GM12878 (cell line): ENCODE measurements at regions not wholly inside any gene's neighbourhood (a gene's known extent, or its start where the extent isn't known, plus 50 kb on each side); places are given as distances from the start of the nearest gene placed in this dataset.

Source experiments
- ATAC-seq: fragments of 200-7000 bp; cut with Tn5 transposase; 3 replicates; pipeline ENCODE4 v1.9.1; 2020; ENCODE audit warnings: mild to moderate bottlenecking, moderate library complexity
- BruUV-seq: library from RNA; stranded (reverse); fragments of 400-500 nt; replicated peaks from 2 replicates; lab custom pipeline; 2021; lab: Mats Ljungman, UMichigan
- CTCF ChIA-PET: fragments of 300-600 bp; sonication (Branson Sonifier 250); formaldehyde crosslinking; extraction: SDS; loops from one replicate; lab custom pipeline; 2021; ENCODE audit warnings: inconsistent platforms; lab: Yijun Ruan, JAX
- POLR2A ChIA-PET: fragments of 350-600 bp; formaldehyde crosslinking; extraction: SDS; loops from one replicate; lab custom pipeline; 2021; ENCODE audit warnings: inconsistent platforms; lab: Charles Lee
- RAD21 ChIA-PET: fragments of 300-600 bp; sonication (Branson Sonifier 250); formaldehyde crosslinking; loops from one replicate; lab custom pipeline; 2023; ENCODE audit warnings: antibody characterized with exemption; ENCODE audit not compliant: unreplicated experiment; lab: Charles Lee
- SMC1A ChIA-PET: fragments of 300-600 bp; sonication (Branson Sonifier 250); formaldehyde crosslinking; loops from one replicate; lab custom pipeline; 2023; ENCODE audit not compliant: unreplicated experiment, uncharacterized antibody; lab: Charles Lee
- DNase-seq: peaks from one replicate; pipeline ENCODE4 v3.0.0-alpha.2; 2011; ENCODE audit warnings: low read depth, low spot score
- FAIRE-seq: peaks from 3 replicates; lab custom pipeline; 2011; peaks lifted over from hg19 to GRCh38; lab: Jason Lieb, UNC
- H2AFZ ChIP-seq: 2 replicates; pipeline ENCODE4 v1.6.0; 2011; ENCODE audit warnings: low read depth, low read length, control low read depth; ENCODE audit not compliant: control insufficient read depth
- H3K27ac ChIP-seq: 2 replicates; pipeline ENCODE4 v1.5.1; 2011; ENCODE audit warnings: control low read depth; ENCODE audit not compliant: control insufficient read depth, insufficient read depth
- H3K27me3 ChIP-seq, 2 experiments: replicated peaks in 1 of 2; 2 replicates each; pipeline versions ENCODE4 v1.6.0 to v1.6.1; 2011; ENCODE audit warnings: low read length in 1 of 2; ENCODE audit not compliant: control insufficient read depth in 2 of 2, insufficient read depth in 2 of 2
- H3K36me3 ChIP-seq, 2 experiments: 2 replicates each; pipeline ENCODE4 v1.5.1; 2011; ENCODE audit warnings: low read length in 1 of 2; ENCODE audit not compliant: control insufficient read depth in 2 of 2, insufficient read depth in 2 of 2
- H3K4me1 ChIP-seq: 2 replicates; pipeline ENCODE4 v1.6.1; 2011; ENCODE audit warnings: mild to moderate bottlenecking, low read length, moderate library complexity, mixed read lengths; ENCODE audit not compliant: control insufficient read depth, insufficient read depth
- H3K4me2 ChIP-seq: 2 replicates; pipeline ENCODE4 v1.6.0; 2011; ENCODE audit warnings: control low read depth; ENCODE audit not compliant: control insufficient read depth, insufficient read depth
- H3K4me3 ChIP-seq: fragments of 200-600 bp; sonication (generic); 2 replicates; pipeline ENCODE4 v1.5.1; 2016
- H3K79me2 ChIP-seq: 2 replicates; pipeline ENCODE4 v1.6.0; 2011; ENCODE audit warnings: low read length; ENCODE audit not compliant: control insufficient read depth, insufficient read depth
- H3K9ac ChIP-seq: 2 replicates; pipeline ENCODE4 v1.8.0; 2011; ENCODE audit warnings: low read length, control low read depth, mixed read lengths; ENCODE audit not compliant: control insufficient read depth, insufficient read depth
- H3K9me3 ChIP-seq: replicated peaks from 3 replicates; pipeline ENCODE4 v1.5.1; 2011; ENCODE audit warnings: mild to moderate bottlenecking, low read length; ENCODE audit not compliant: control insufficient read depth, insufficient read depth
- H4K20me1 ChIP-seq: 2 replicates; pipeline ENCODE4 v1.6.0; 2011; ENCODE audit not compliant: control insufficient read depth, insufficient read depth
- HCFC1 ChIP-seq: fragments of 150-350 bp; IDR thresholded peaks from 2 replicates; pipeline ENCODE4 v1.6.1; 2014; ENCODE audit warnings: low read length
- JUNB ChIP-seq: IDR thresholded peaks from 2 replicates; pipeline ENCODE4 v1.6.1; 2016; ENCODE audit warnings: antibody characterized with exemption, mild to moderate bottlenecking
- KLF5 ChIP-seq: fragments of 450-650 bp; IDR thresholded peaks from 2 replicates; pipeline ENCODE4 v1.6.1; 2014; ENCODE audit warnings: mild to moderate bottlenecking; ENCODE audit not compliant: partially characterized antibody
- MYB ChIP-seq: fragments of 150-350 bp; IDR thresholded peaks from 2 replicates; pipeline ENCODE4 v1.6.1; 2014; ENCODE audit warnings: mild to moderate bottlenecking, low read depth, low read length, borderline replicate concordance
- NFYA ChIP-seq: IDR thresholded peaks from 2 replicates; pipeline ENCODE4 v1.6.1; 2011; ENCODE audit warnings: low read depth, mild to moderate bottlenecking, low read length, improper control_type of control experiment, borderline replicate concordance
- NR2F1 ChIP-seq: fragments of 450-650 bp; conservative IDR thresholded peaks from 2 replicates; pipeline ENCODE4 v1.6.1; 2017; ENCODE audit warnings: mild to moderate bottlenecking
- RCOR1 ChIP-seq: conservative IDR thresholded peaks from 2 replicates; pipeline ENCODE4 v1.6.1; 2012; ENCODE audit warnings: low read depth, low read length, improper control_type of control experiment
- SMC3 ChIP-seq: IDR thresholded peaks from 2 replicates; pipeline ENCODE4 v1.6.1; 2011; ENCODE audit warnings: low read length, improper control_type of control experiment, borderline replicate concordance
- SUPT20H ChIP-seq: IDR thresholded peaks from 2 replicates; pipeline ENCODE4 v1.6.1; 2011; ENCODE audit warnings: low read depth, mild to moderate bottlenecking, low read length, moderate library complexity, borderline replicate concordance; ENCODE audit not compliant: control insufficient read depth
- TCF3 ChIP-seq: IDR thresholded peaks from 2 replicates; pipeline ENCODE4 v1.6.1; 2012; ENCODE audit warnings: low read depth, mild to moderate bottlenecking, low read length, borderline replicate concordance; ENCODE audit not compliant: insufficient read depth
- ZNF274 ChIP-seq: IDR thresholded peaks from one replicate; pipeline ENCODE4 v1.8.0; 2011; ENCODE audit not compliant: insufficient read length, insufficient read depth
- WGBS: methylation state at CpG from one replicate; pipeline ENCODE4 v1.1.6; 2016; ENCODE audit warnings: low lambda C conversion rate; ENCODE audit not compliant: insufficient replicate concordance, insufficient coverage; ENCODE audit errors: missing lambda C conversion rate; 5-methylcytosine and 5-hydroxymethylcytosine counted together
- in situ Hi-C: fragments of 300-500 bp; cut with MboI; formaldehyde crosslinking; loops from 9 replicates; pipeline ENCODE4 v1.14.3; 2018; ENCODE audit warnings: mixed read lengths
- intact Hi-C: fragments of 100-400 bp; cut with micrococcal nuclease; formaldehyde crosslinking; loops from one replicate; pipeline ENCODE4 v1.14.2; 2022; ENCODE audit not compliant: unreplicated experiment
- TF ChIP-seq, protein P1 (sequence below): fragments of 450-650 bp; IDR thresholded peaks from 2 replicates; pipeline ENCODE4 v1.6.1; 2016; ENCODE audit warnings: mild to moderate bottlenecking
- TF ChIP-seq, protein P2 (sequence below): IDR thresholded peaks from 2 replicates; pipeline ENCODE4 v1.6.1; 2012; ENCODE audit warnings: mild to moderate bottlenecking, low read depth, low read length
- TF ChIP-seq, protein P3 (sequence below): fragments of 450-650 bp; IDR thresholded peaks from 2 replicates; pipeline ENCODE4 v1.6.1; 2017; ENCODE audit warnings: borderline replicate concordance
- TF ChIP-seq, protein P4 (sequence below): fragments of 450-650 bp; IDR thresholded peaks from 2 replicates; pipeline ENCODE4 v1.6.1; 2017; ENCODE audit warnings: mild to moderate bottlenecking, moderate library complexity

DNA sequence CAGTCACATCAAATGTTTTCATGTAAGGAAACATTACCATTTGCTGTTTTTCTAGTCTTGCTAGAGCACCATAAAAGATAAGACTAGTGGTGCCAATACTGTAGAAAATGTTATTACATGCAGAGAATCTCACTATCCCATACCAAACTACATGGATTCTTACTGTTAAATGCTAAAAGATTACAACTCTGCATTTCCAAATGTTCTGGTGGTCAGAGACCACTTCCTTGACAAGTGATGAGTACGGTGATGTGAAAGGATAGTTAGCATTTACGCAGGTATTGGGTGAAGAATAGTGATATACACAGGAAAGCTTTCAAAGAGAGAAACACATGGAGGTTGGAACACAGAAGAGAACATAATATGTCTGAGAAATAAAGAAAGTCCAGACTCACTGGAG, 98.2 kb downstream of the GGTLC2 start:
- RAD21 ChIA-PET = no interaction called here
- DNase-seq = no peak
- WGBS = 48% methylated on average over 2 of the region's 2 CpGs
- TF ChIP-seq TCF3 (no peak), RCOR1 (no peak), ZNF274 (no peak), SMC3 (no peak), NR2F1 (no peak), NFYA (no peak), MYB (no peak), JUNB (no peak), SUPT20H (no peak), KLF5 (no peak), HCFC1 (no peak)
- TF ChIP-seq, protein P1, sequence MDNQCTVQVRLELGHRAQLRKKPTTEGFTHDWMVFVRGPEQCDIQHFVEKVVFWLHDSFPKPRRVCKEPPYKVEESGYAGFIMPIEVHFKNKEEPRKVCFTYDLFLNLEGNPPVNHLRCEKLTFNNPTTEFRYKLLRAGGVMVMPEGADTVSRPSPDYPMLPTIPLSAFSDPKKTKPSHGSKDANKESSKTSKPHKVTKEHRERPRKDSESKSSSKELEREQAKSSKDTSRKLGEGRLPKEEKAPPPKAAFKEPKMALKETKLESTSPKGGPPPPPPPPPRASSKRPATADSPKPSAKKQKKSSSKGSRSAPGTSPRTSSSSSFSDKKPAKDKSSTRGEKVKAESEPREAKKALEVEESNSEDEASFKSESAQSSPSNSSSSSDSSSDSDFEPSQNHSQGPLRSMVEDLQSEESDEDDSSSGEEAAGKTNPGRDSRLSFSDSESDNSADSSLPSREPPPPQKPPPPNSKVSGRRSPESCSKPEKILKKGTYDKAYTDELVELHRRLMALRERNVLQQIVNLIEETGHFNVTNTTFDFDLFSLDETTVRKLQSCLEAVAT = no peak
- TF ChIP-seq, protein P2, sequence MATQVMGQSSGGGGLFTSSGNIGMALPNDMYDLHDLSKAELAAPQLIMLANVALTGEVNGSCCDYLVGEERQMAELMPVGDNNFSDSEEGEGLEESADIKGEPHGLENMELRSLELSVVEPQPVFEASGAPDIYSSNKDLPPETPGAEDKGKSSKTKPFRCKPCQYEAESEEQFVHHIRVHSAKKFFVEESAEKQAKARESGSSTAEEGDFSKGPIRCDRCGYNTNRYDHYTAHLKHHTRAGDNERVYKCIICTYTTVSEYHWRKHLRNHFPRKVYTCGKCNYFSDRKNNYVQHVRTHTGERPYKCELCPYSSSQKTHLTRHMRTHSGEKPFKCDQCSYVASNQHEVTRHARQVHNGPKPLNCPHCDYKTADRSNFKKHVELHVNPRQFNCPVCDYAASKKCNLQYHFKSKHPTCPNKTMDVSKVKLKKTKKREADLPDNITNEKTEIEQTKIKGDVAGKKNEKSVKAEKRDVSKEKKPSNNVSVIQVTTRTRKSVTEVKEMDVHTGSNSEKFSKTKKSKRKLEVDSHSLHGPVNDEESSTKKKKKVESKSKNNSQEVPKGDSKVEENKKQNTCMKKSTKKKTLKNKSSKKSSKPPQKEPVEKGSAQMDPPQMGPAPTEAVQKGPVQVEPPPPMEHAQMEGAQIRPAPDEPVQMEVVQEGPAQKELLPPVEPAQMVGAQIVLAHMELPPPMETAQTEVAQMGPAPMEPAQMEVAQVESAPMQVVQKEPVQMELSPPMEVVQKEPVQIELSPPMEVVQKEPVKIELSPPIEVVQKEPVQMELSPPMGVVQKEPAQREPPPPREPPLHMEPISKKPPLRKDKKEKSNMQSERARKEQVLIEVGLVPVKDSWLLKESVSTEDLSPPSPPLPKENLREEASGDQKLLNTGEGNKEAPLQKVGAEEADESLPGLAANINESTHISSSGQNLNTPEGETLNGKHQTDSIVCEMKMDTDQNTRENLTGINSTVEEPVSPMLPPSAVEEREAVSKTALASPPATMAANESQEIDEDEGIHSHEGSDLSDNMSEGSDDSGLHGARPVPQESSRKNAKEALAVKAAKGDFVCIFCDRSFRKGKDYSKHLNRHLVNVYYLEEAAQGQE = no peak
- TF ChIP-seq, protein P3, sequence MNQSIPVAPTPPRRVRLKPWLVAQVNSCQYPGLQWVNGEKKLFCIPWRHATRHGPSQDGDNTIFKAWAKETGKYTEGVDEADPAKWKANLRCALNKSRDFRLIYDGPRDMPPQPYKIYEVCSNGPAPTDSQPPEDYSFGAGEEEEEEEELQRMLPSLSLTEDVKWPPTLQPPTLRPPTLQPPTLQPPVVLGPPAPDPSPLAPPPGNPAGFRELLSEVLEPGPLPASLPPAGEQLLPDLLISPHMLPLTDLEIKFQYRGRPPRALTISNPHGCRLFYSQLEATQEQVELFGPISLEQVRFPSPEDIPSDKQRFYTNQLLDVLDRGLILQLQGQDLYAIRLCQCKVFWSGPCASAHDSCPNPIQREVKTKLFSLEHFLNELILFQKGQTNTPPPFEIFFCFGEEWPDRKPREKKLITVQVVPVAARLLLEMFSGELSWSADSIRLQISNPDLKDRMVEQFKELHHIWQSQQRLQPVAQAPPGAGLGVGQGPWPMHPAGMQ = no peak
- TF ChIP-seq, protein P4, sequence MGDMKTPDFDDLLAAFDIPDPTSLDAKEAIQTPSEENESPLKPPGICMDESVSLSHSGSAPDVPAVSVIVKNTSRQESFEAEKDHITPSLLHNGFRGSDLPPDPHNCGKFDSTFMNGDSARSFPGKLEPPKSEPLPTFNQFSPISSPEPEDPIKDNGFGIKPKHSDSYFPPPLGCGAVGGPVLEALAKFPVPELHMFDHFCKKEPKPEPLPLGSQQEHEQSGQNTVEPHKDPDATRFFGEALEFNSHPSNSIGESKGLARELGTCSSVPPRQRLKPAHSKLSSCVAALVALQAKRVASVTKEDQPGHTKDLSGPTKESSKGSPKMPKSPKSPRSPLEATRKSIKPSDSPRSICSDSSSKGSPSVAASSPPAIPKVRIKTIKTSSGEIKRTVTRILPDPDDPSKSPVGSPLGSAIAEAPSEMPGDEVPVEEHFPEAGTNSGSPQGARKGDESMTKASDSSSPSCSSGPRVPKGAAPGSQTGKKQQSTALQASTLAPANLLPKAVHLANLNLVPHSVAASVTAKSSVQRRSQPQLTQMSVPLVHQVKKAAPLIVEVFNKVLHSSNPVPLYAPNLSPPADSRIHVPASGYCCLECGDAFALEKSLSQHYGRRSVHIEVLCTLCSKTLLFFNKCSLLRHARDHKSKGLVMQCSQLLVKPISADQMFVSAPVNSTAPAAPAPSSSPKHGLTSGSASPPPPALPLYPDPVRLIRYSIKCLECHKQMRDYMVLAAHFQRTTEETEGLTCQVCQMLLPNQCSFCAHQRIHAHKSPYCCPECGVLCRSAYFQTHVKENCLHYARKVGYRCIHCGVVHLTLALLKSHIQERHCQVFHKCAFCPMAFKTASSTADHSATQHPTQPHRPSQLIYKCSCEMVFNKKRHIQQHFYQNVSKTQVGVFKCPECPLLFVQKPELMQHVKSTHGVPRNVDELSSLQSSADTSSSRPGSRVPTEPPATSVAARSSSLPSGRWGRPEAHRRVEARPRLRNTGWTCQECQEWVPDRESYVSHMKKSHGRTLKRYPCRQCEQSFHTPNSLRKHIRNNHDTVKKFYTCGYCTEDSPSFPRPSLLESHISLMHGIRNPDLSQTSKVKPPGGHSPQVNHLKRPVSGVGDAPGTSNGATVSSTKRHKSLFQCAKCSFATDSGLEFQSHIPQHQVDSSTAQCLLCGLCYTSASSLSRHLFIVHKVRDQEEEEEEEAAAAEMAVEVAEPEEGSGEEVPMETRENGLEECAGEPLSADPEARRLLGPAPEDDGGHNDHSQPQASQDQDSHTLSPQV = no peak

More for the DNA sequence above, 98.2 kb downstream of the GGTLC2 start:
- Histone ChIP-seq H3K9me3 (no peaks in the 10 kb centered on the region), H4K20me1 (no peaks in the 10 kb centered on the region), H3K27me3 (no peaks in the 10 kb centered on the region), H3K4me3 (no peak overlapping the region), H2AFZ (no peak overlapping the region), H3K9ac (no peak overlapping the region), H3K36me3 (no peaks in the 10 kb centered on the region), H3K27ac (no peak overlapping the region), H3K79me2 (no peaks in the 10 kb centered on the region), H3K4me2 (no peak overlapping the region), H3K4me1 (no peaks in the 10 kb centered on the region; the same call in 1 of the 2 replicates)
- intact Hi-C loops = no loop called here
- ChIA-PET CTCF (interaction anchor here (0.6 to 6.9 kb wide), 9 partner anchors 10 to 213 kb away, joined by 3 to 115 read pairs (median 6); no protein-coding TSS in a partner anchor), POLR2A (no interaction called here), SMC1A (interaction anchor here (1.3 to 2.7 kb wide), 4 partner anchors 18 to 213 kb away, joined by 3 to 10 read pairs (median 6); no protein-coding TSS in a partner anchor)
- no peak for ATAC-seq
- FAIRE-seq = no peak
- in situ Hi-C loops = no loop called here
- BruUV-seq = no TSS peak
